HUES48 (cell line): ENCODE measurements at regions not wholly inside any gene's neighbourhood (a gene's known extent, or its start where the extent isn't known, plus 50 kb on each side); places are given as distances from the start of the nearest gene placed in this dataset.

Experiments used
- H3K27ac ChIP-seq: one replicate; pipeline ENCODE4 v1.7.0; 2013; ENCODE audit warnings: low read depth, low read length, inconsistent platforms
- H3K27me3 ChIP-seq: 2 replicates; pipeline ENCODE4 v1.6.1; 2013; ENCODE audit warnings: mild to moderate bottlenecking, low read length; ENCODE audit not compliant: control insufficient read depth, insufficient read depth
- H3K36me3 ChIP-seq: 2 replicates; pipeline ENCODE4 v1.6.1; 2013; ENCODE audit warnings: low read length; ENCODE audit not compliant: control insufficient read depth, insufficient read depth
- H3K4me1 ChIP-seq: 2 replicates; pipeline ENCODE4 v1.6.1; 2013; ENCODE audit warnings: mild to moderate bottlenecking, low read length; ENCODE audit not compliant: control insufficient read depth, insufficient read depth
- H3K4me3 ChIP-seq: 2 replicates; pipeline ENCODE4 v1.5.1; 2013; ENCODE audit warnings: mild to moderate bottlenecking, low read depth, low read length
- H3K9ac ChIP-seq: 2 replicates; pipeline ENCODE4 v1.6.1; 2013; ENCODE audit warnings: mild to moderate bottlenecking, low read depth, low read length, moderate library complexity
- H3K9me3 ChIP-seq: 2 replicates; pipeline ENCODE4 v1.6.1; 2013; ENCODE audit warnings: low read length; ENCODE audit not compliant: control insufficient read depth, insufficient read depth

DNA sequence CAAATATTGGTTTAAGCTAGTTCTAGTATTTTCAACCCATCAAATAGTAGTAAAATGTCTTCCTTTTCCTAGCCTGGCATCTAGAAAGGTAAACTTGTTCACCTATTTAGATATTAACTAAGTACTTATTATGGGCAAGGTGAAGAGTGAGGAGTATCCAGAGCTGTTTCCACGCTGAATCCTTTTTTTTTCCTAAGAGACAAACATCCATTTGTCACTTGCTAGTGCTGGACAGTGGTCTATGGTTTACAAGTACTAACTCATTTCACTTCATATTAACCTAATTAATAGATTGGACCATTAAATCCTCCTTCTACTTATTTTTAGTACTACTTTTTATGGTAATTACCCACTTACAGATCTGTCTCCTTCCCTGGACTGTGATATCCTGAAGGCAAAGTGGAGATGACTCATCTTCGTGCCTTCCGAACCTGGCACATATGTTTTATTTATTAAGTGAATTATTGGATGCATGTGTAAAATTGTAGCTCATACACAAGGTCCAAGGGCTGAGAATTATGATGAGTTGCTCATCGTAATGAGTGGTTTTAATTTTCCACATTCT is 159.6 kb upstream of the IGFBP3 start:
- no peaks in the 10 kb centered on the region for H3K9me3 ChIP-seq
- H3K4me3 ChIP-seq: no peak overlapping the region
- no peaks in the 10 kb centered on the region for H3K36me3 ChIP-seq
- H3K4me1 ChIP-seq: no peaks in the 10 kb centered on the region
- H3K27ac ChIP-seq: no peak overlapping the region
- H3K27me3 ChIP-seq: no peaks in the 10 kb centered on the region
- H3K9ac ChIP-seq: no peak overlapping the region

DNA sequence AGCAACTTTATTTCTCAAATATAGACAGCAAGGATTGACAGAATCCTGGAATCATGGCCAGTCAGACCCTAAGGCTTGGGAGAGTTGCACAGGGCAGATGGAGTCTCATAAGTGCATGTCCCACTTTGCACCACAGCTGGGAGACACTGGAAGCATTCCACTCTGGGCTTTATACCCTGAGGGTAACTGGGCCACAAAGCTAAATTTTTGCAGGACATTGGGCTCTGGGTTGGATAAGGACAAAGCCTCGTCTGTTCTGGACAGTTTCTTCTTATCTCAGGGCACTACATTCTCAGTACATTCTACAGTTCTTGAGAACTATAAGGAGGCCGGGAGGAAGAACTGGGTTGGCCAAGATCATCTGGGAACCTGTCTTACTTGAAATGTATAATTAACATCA is 158.3 kb upstream of the IGFBP3 start:
- H3K27me3 ChIP-seq: no peaks in the 10 kb centered on the region
- no peak overlapping the region for H3K4me3 ChIP-seq
- no peak overlapping the region for H3K9ac ChIP-seq
- no peaks in the 10 kb centered on the region for H3K9me3 ChIP-seq
- H3K4me1 ChIP-seq: peaks cover 5% of the 10 kb centered on the region; the same call in 1 of the 2 replicates
- H3K27ac ChIP-seq: no peak overlapping the region
- no peaks in the 10 kb centered on the region for H3K36me3 ChIP-seq

DNA sequence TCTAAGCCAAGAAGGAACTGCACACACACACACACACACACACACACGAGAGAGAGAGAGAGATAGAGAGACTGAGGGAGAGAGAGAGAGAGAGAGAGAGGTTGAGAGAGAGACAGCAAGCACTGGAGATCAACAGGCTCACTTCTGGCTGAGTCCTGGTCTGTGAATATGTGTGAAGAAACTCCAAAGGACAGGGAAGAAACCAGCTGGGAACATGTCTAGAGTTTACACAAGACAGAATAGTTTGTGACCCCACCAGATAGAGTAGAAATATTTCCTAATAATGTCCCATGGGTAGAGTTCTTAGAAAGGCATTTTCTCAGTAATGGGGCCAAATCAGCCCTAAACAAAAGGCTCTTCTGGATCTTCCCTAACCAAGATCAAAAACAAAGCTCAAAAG is 155.5 kb upstream of the IGFBP3 start:
- Histone ChIP-seq H3K9me3 (no peaks in the 10 kb centered on the region), H3K27ac (no peak overlapping the region), H3K4me3 (no peak overlapping the region), H3K4me1 (peaks cover 5% of the 10 kb centered on the region; the same call in 1 of the 2 replicates), H3K36me3 (no peaks in the 10 kb centered on the region), H3K9ac (no peak overlapping the region), H3K27me3 (no peaks in the 10 kb centered on the region)

DNA sequence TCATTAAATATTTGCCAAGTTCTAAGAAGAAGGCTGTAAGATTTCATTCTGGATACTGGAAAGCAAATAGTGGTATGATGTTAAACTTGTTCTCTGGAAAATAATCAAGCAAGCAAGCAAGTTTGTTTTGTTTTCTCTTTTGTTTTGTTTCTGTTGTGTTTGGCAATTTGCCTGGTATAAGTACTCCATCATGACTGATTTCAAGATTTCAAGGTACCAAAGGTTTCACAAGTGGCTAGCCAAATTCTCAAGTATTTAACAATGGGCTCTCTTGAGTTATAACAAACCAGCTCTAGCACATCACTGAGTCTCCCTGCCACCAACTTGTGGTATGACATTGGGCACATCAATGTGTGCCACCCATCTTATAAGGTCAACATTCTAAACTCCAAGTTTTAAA is 151.7 kb upstream of the IGFBP3 start:
- peaks cover 5% of the 10 kb centered on the region; the same call in 1 of the 2 replicates for H3K4me1 ChIP-seq
- H3K36me3 ChIP-seq: no peaks in the 10 kb centered on the region
- H3K4me3 ChIP-seq: no peak overlapping the region
- no peak overlapping the region for H3K9ac ChIP-seq
- H3K9me3 ChIP-seq: no peaks in the 10 kb centered on the region
- H3K27me3 ChIP-seq: no peaks in the 10 kb centered on the region
- H3K27ac ChIP-seq: no peak overlapping the region

DNA sequence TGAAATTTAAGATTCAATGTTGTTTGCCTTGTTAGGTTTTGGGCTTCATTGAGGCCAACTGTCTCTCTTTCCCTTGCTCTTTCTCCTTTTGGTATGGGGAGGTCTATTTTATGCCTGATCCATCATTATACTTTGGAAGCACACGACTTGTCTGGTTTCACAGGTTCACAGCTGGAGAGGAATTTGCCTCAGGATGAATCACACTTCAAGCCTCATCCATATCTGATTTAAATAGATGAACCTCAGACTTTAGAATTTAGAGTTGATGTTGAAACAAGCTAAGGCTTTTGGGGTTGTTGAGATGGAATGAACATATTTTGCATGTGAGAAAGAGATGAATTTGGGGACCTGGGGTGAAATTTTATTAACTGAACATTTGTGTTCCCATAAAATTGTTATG is 150.5 kb upstream of the IGFBP3 start:
- no peaks in the 10 kb centered on the region for H3K36me3 ChIP-seq
- H3K4me1 ChIP-seq: peaks cover 5% of the 10 kb centered on the region; the same call in 1 of the 2 replicates
- no peak overlapping the region for H3K9ac ChIP-seq
- H3K9me3 ChIP-seq: no peaks in the 10 kb centered on the region
- H3K4me3 ChIP-seq: no peak overlapping the region
- H3K27ac ChIP-seq: no peak overlapping the region
- no peaks in the 10 kb centered on the region for H3K27me3 ChIP-seq

DNA sequence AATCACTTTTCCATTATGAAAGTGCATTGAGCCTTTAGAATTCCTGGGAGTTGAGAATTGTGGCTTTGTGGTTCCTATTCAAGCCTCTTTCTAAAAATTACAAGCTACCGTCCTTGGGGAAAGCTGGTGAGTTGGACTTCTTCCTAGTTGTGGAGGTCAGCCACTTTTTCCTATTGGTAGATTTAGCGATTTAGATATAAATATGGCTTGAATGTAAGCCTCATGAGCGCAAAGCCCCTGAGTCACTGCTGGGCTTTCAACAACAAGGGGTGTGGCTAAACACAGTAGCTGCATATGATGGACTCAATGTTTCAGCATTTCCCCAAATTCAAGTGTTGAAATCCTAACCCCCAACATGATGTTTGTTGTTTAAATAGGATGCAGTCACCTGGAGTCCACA is 150.0 kb upstream of the IGFBP3 start:
- Histone ChIP-seq H3K36me3 (no peaks in the 10 kb centered on the region), H3K9me3 (no peaks in the 10 kb centered on the region), H3K4me3 (no peak overlapping the region), H3K4me1 (peaks cover 5% of the 10 kb centered on the region; the same call in 1 of the 2 replicates), H3K27me3 (no peaks in the 10 kb centered on the region), H3K9ac (no peak overlapping the region), H3K27ac (no peak overlapping the region)

DNA sequence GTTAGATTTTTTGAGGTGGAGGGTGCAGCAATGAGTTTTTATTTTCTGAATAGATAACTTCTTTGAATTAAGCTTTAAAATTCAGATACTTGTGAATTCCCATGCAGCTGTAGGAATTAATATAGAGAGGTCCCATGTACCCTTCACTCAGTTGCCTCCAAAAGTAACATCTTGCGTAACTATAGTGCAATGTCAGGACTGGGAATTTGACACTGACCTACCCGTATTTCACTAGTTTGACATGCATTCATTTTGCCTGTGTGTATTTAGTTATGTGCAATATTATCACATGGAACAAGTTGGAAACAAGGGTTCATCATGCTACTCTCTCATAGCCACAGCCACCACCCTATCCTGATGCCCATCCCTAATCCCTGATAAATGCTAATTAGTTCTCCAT is 147.1 kb upstream of the IGFBP3 start:
- Histone ChIP-seq H3K36me3 (no peaks in the 10 kb centered on the region), H3K27me3 (no peaks in the 10 kb centered on the region), H3K9me3 (no peaks in the 10 kb centered on the region), H3K27ac (no peak overlapping the region), H3K4me3 (no peak overlapping the region), H3K9ac (no peak overlapping the region), H3K4me1 (no peaks in the 10 kb centered on the region)

DNA sequence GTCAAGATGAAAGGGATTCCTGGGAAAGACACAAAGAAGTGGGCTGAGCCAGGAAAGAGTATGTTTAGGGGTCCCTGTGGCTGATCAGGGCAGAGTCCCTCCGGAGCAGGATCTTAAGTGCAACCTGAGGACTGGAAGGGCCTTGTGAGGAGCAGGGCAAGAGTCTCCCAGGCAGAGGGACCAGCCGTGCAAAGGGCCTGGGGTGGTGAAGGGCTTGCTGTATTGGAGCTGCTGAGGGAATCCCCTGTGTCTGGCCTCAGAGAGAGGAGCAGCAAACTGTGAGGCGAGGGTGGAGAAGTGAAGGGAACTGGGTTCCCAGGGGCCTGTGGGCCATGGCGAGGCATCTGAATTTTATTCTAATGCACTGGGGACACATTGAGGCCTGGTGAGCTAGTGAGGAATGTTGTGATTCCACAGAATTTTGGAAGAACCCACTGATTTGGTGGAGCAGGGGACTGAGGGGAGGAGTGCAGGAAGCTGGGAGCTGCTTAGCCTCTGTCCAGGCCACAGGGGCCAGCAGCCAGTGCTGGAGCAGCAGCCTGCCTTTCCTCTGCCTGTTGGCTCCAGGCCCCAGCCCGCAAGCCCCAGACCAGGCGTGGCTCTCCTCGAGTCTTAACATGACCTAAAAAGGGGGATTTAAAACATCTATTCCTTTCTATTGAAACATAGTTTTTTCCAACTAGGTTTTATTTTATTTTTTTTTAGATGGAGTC is 138.4 kb upstream of the IGFBP3 start:
- no peak overlapping the region for H3K27ac ChIP-seq
- no peaks in the 10 kb centered on the region for H3K27me3 ChIP-seq
- no peak overlapping the region for H3K4me3 ChIP-seq
- no peaks in the 10 kb centered on the region for H3K36me3 ChIP-seq
- H3K4me1 ChIP-seq: no peaks in the 10 kb centered on the region
- no peak overlapping the region for H3K9ac ChIP-seq
- no peaks in the 10 kb centered on the region for H3K9me3 ChIP-seq

DNA sequence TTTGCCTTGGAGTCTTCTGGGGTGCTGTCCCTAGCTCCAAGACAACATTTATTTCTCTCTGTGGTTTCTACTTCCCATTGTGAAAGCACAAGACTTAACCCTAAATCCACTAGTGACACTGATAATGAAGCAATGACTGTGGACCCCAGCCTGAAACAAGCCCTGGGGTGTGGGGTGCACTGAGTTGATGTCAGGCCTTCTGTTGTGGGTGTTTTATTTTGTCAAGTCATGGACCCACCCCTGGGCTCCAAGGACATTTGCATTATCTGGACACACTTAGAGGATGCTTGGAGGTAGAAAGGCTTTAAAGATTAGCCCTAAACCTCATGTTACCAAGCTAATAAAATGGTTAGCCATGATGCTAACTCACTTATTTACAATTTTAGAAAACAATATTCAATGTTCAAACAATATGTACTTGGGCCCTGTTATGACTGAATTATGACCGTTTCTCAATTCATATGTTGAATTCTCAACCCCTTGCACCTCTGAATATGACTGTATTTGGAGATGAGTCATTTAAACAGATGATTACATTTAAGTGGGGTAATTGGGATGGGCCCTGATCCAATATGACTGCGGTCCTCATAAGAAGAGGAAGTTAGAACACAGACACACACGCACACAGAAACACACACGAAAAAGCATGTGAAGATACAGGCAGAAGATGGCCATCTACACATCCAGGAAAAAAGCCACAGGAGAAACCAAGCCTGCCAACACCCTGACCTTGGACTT is 137.2 kb upstream of the IGFBP3 start:
- Histone ChIP-seq H3K27me3 (no peaks in the 10 kb centered on the region), H3K36me3 (no peaks in the 10 kb centered on the region), H3K27ac (no peak overlapping the region), H3K9me3 (no peaks in the 10 kb centered on the region), H3K4me1 (no peaks in the 10 kb centered on the region), H3K9ac (no peak overlapping the region), H3K4me3 (no peak overlapping the region)

DNA sequence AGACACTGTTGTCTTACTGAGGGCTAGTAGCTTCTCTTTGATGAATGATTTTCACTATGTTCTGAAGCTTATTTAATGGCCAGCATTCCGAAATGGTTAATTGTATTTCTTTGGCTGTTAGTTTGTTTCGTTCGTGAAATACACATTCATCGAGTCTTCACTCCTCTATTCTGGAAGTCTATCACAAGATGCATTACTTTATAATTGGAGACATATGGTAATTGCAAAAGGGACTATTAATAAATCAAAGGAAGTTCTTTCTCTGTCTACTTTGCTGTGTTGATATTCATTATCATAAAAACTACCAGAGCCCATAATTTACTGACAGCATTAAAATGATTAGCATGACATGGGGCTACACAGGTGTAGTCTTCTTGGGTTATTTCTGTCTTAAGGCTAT is 133.8 kb upstream of the IGFBP3 start:
- Histone ChIP-seq H3K4me3 (no peak overlapping the region), H3K9me3 (no peaks in the 10 kb centered on the region), H3K9ac (no peak overlapping the region), H3K36me3 (no peaks in the 10 kb centered on the region), H3K27me3 (no peaks in the 10 kb centered on the region), H3K4me1 (no peaks in the 10 kb centered on the region), H3K27ac (no peak overlapping the region)

DNA sequence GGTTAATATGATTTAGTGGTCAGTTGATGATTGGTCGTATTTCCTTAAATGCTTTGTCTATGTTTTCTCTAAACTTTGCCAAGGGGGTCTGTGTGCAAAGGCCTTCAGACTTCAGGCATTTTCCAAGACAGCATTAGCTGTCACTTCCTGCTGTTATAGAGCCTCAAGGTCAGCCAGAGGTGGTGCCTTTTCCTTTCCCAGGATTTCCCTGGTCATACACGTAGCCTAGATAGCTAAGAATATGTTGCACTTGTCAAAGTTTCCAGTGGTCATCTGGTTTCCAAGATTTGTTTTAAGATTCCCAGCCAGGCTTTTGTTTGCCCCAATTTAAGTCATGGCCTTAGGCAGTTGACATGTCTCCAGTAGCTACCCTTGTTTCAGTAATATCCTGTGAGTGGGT is 133.2 kb upstream of the IGFBP3 start:
- no peak overlapping the region for H3K4me3 ChIP-seq
- no peaks in the 10 kb centered on the region for H3K27me3 ChIP-seq
- no peaks in the 10 kb centered on the region for H3K36me3 ChIP-seq
- no peaks in the 10 kb centered on the region for H3K4me1 ChIP-seq
- no peaks in the 10 kb centered on the region for H3K9me3 ChIP-seq
- H3K27ac ChIP-seq: no peak overlapping the region
- H3K9ac ChIP-seq: no peak overlapping the region
